NCI-H345 treated with DMSO at 0.1 percent for 48 hours (cell line): ENCODE measurements at regions not wholly inside any gene's neighbourhood (a gene's known extent, or its start where the extent isn't known, plus 50 kb on each side); places are given as distances from the start of the nearest gene placed in this dataset.
"Not testable (repeated sequence)": the region's sequence is repeated elsewhere in the genome, so short reads cannot be mapped to it uniquely, and the experiment has no call there.

ENCODE experiments used
- DNase-seq: peaks from one replicate; lab custom pipeline; 2025; ENCODE audit not compliant: unreplicated experiment; lab: John Stamatoyannopoulos, UW

GRCh38 chr14:55845963-55846825 is 266.2 kb downstream of the KTN1 start:
- DNase-seq = no peak

DNA sequence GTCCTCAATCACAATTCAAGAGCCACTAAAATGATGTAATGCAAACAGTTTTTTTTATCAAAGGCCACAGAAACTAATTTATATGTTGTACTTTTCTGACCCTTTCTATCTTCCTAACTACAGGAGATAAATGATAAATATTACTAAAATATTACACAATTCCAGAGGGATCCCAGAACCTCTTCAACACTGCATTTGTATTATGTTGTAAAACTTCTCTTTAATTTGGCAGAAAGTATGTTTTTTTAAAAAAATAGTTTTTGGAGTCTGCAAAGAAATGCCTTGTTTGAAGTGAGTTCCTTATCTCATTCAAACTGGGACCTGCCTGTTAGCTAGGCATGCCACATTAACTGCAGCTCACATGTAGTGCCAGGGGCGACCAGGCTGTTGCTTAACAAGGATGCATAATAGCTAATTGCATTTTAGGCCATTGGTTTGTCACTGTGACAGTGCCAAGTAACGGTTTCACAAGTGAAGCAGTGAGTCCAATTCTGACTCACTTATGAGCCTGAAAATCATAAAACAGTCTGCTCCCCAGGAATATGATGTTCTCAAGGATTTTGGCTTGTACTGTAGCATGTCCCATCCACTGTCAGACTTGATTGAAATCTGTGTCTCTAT is 266.9 kb downstream of the KTN1 start:
- no peak for DNase-seq

GRCh38 chr14:55847766-55848165 is 267.8 kb downstream of the KTN1 start:
- DNase-seq = no peak

DNA sequence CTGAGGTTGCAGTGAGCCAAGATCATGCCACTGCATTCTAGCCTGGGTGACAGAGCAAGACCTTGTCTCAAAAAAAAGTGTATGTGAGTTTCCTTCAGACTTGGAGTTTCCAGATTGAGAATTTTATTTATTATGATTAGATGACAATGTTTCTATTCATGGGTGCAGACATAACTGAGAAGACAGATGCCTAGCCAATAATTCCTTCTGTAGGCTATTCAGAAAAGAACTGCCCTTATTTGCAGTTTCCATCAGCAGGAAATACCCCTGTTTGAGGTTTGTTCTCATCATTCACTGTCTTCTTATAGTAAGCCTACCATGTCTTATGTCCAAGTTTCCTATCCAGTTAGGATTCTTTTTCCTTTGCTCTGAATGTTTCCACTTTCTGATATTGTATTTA is 269.0 kb downstream of the KTN1 start:
- no peak for DNase-seq

DNA sequence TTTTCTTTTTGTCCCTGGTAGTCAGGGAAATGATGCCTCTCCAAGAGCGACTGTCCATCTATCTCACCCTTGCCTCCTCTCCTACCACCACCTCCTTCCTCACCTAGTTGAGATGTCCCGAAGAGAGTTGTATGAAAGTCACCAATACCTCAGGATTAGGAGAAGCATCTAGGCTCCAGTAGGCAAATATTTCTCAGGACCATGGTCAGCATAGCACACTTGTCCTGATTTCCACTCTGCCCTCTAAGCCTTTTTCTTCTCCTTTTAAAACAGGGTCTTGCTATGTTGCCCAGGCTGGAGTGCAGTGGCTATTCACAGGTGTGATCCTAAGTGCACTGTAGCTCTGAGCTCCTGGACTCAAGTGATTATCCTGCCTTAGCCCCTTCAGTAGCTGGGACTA is 268.4 kb upstream of the PELI2 start:
- no peak for DNase-seq

DNA sequence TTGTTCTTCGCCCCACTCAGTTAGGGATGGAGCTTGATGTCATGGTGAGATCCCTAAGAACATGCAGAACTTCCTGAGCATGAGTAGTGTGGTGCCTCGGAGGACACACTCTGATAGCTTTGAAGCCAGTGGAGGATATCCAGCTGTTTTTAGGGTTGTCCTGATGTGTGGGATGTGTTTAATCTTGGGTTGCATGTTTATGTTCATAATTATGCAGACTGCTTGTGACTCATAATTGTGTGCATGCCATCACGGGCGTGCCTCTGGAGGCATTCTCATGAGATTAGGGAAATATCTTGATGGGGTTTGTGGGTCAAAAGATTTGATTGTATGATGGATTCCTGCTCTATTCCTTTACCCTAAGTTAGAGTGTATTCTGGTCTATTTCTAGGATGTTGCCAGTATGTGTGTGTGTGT is 267.4 kb upstream of the PELI2 start:
- DNase-seq = no peak

GRCh38 chr14:55851301-55851700 is 266.9 kb upstream of the PELI2 start:
- no peak for DNase-seq

- no peak for DNase-seq
Measured at GRCh38 chr14:55851961-55852360, 266.2 kb upstream of the PELI2 start.

- DNase-seq = no peak
Measured at GRCh38 chr14:55855751-55856150, 262.5 kb upstream of the PELI2 start.

GRCh38 chr14:55858604-55859003 is 259.6 kb upstream of the PELI2 start:
- no peak for DNase-seq

GRCh38 chr14:55861561-55861960 is 256.6 kb upstream of the PELI2 start:
- DNase-seq = not testable (repeated sequence)

- no peak for DNase-seq
Measured at GRCh38 chr14:55864890-55865655, 253.1 kb upstream of the PELI2 start.

DNA sequence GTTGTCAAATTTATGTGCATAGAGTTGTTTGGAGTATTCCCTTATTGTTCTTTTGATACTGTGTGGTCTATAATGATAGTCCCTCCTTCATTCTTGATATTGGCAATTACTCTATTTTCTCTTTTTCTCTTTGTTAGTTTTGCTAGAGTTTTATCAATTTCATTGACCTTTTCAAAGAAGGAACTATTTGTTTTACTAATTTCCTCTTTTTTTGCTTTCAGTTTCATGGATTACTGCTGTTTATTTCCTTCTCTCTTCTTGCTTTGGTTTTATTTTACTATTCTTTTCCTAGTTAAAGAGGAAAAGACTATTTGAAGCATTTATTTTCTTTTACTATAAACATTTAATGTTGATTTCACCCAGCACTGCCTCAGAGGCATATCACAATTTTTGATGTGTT is 250.9 kb upstream of the PELI2 start:
- DNase-seq = no peak

- DNase-seq = no peak
Measured at GRCh38 chr14:55867719-55868118, 250.5 kb upstream of the PELI2 start.

- DNase-seq = no peak
Measured at GRCh38 chr14:55869397-55870049, 248.7 kb upstream of the PELI2 start.

GRCh38 chr14:55873169-55873568 is 245.0 kb upstream of the PELI2 start:
- no peak for DNase-seq

DNA sequence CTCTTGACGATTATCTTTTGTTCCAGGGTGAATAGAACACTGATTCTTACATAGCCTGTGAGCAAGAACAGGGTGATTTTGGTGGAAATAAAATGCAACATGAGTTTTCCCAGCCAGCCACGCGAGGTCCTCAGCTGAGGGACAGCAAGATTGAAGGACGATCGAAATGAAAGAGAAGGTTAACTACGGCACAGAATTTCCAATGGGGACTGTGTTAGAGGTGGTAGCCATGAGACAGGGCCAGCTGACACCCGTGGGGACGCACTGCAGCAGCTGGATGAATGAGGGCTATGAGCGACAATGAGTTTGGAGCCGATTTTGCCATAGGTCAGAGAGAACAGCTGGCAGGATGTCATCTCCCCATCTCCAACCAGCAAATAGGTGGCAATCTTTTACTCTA is 243.4 kb upstream of the PELI2 start:
- no peak for DNase-seq

DNA sequence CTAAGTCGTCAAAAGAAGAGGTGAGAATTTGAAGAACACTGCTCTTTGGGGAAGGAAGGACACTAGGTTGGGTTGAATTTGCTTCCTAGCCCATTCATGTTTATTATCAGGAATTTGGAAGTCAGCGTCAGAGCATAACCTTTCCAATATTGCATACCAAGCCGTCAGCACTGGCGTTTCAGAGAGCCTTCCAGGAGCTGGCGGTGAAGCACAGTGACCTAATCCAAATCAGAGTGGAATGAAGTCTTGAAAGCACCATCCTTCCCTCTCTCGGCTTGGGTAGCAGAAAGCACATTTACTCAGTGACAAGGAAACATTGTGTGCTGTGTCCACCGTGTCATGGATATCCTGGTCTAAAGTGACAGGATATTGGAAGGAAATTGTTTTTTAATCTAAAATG is 240.3 kb upstream of the PELI2 start:
- no peak for DNase-seq

DNA sequence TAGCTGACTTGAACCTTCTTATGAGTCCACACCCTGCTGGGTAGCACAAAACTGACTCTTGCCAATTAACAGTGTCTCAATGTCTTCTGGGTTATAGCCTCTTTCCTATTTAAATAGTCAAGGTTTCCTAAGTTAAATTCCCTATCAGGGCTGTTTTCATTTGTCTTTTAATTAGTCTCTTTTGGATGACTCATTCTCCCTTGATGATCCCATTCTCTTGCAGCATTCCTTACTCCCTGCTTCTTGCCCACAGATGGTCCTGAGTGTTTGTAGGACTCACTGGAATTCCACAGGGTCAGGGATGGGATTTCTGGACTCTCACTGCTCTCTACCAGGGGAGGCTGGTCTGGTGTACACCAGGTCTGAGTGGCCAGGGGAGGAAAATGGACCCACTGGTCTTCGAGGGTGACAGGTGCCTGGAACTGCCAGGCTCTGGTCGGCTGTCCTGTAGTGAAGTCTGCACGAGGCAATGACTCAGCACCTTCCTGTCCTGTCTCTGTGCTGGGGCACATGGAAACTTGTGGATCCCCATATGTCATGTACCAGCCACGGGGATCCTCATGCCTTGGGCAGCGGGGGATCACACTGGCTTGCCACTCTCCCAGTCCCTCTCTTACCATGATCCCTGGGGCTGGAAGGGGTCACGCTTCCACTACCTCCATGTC is 236.5 kb upstream of the PELI2 start:
- DNase-seq = no peak

DNA sequence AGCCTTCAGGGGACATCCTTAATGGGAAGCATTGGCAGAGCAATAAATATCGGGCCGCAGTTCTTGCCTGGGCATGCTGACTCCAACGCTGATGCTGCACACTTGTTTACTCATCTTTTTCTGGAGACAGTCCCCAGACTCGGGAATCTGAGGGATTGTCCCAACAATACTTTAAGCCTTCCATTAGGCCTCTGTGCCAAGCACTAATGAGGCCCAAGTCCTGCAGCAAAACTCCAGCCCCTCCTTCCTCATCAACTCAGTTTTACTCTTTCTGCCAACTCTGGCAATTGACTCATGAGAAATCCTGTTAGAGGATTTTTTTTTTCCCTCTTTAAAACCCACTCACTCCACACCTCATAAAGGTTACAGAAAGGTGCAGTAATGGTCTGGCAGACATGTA is 233.4 kb upstream of the PELI2 start:
- DNase-seq = no peak

- no peak for DNase-seq
Measured at GRCh38 chr14:55889124-55889523, 229.1 kb upstream of the PELI2 start.
